ENCODE measurements at regions not wholly inside any gene's neighbourhood (a gene's known extent, or its start where the extent isn't known, plus 50 kb on each side); places are given as distances from the start of the nearest gene placed in this dataset.
"Not testable (repeated sequence)": the region's sequence is repeated elsewhere in the genome, so short reads cannot be mapped to it uniquely, and the experiment has no call there.

- H3K36me3 ChIP-seq (ENCODE audit: control insufficient read depth in 2 of 2, insufficient read depth in 2 of 2, low read length in 1 of 2): no peaks in the 10 kb centered on the region
- H3K9me3 ChIP-seq (ENCODE audit: control insufficient read depth in 2 of 2, insufficient read depth in 1 of 2, low read length in 1 of 2): no peaks in the 10 kb centered on the region
- no peak for DNase-seq (ENCODE audit: low read depth in 6 of 9, low spot score in 9 of 9)
- H3K27ac ChIP-seq (ENCODE audit: low read depth in 1 of 2, low read length in 1 of 2): no peak overlapping the region
- no peak overlapping the region for H3K4me3 ChIP-seq (ENCODE audit: low read length in 2 of 2)
- no peaks in the 10 kb centered on the region for H3K27me3 ChIP-seq (ENCODE audit: control insufficient read depth in 2 of 2, insufficient read depth in 1 of 2, low read length in 1 of 2)
- WGBS: 50% methylated on average over 3 of the region's 3 CpGs
- H3K4me1 ChIP-seq (ENCODE audit: control insufficient read depth in 2 of 2, insufficient read depth in 2 of 2, low read length in 2 of 2): no peaks in the 10 kb centered on the region
Observed at GRCh38 chr5:127133071-127133470, 59.8 kb upstream of the C5orf63 start.

GRCh38 chr5:127136908-127137307, 63.6 kb upstream of the C5orf63 start:
- Histone ChIP-seq H3K9me3 (ENCODE audit: control insufficient read depth in 2 of 2, insufficient read depth in 1 of 2, low read length in 1 of 2) (no peaks in the 10 kb centered on the region), H3K4me3 (ENCODE audit: low read length in 2 of 2) (no peak overlapping the region), H3K27me3 (ENCODE audit: control insufficient read depth in 2 of 2, insufficient read depth in 1 of 2, low read length in 1 of 2) (no peaks in the 10 kb centered on the region), H3K36me3 (ENCODE audit: control insufficient read depth in 2 of 2, insufficient read depth in 2 of 2, low read length in 1 of 2) (no peaks in the 10 kb centered on the region), H3K27ac (ENCODE audit: low read depth in 1 of 2, low read length in 1 of 2) (no peak overlapping the region), H3K4me1 (ENCODE audit: control insufficient read depth in 2 of 2, insufficient read depth in 2 of 2, low read length in 2 of 2) (no peaks in the 10 kb centered on the region)
- no peak for DNase-seq (ENCODE audit: low read depth in 6 of 9, low spot score in 9 of 9)
- WGBS: 47% methylated on average over 3 of the region's 3 CpGs

GRCh38 chr5:127143722-127144121, 70.4 kb upstream of the C5orf63 start:
- Histone ChIP-seq H3K4me1 (ENCODE audit: control insufficient read depth in 2 of 2, insufficient read depth in 2 of 2, low read length in 2 of 2) (no peaks in the 10 kb centered on the region), H3K36me3 (ENCODE audit: control insufficient read depth in 2 of 2, insufficient read depth in 2 of 2, low read length in 1 of 2) (no peaks in the 10 kb centered on the region), H3K9me3 (ENCODE audit: control insufficient read depth in 2 of 2, insufficient read depth in 1 of 2, low read length in 1 of 2) (no peaks in the 10 kb centered on the region), H3K4me3 (ENCODE audit: low read length in 2 of 2) (no peak overlapping the region), H3K27me3 (ENCODE audit: control insufficient read depth in 2 of 2, insufficient read depth in 1 of 2, low read length in 1 of 2) (no peaks in the 10 kb centered on the region), H3K27ac (ENCODE audit: low read depth in 1 of 2, low read length in 1 of 2) (no peak overlapping the region)
- no peak for DNase-seq (ENCODE audit: low read depth in 6 of 9, low spot score in 9 of 9)
- WGBS: 97% methylated on average over 13 of the region's 13 CpGs

GRCh38 chr5:127153031-127153430, 79.7 kb upstream of the C5orf63 start:
- WGBS: 99% methylated on average over 2 of the region's 2 CpGs
- Histone ChIP-seq H3K4me1 (ENCODE audit: control insufficient read depth in 2 of 2, insufficient read depth in 2 of 2, low read length in 2 of 2) (no peaks in the 10 kb centered on the region), H3K9me3 (ENCODE audit: control insufficient read depth in 2 of 2, insufficient read depth in 1 of 2, low read length in 1 of 2) (no peaks in the 10 kb centered on the region), H3K4me3 (ENCODE audit: low read length in 2 of 2) (no peak overlapping the region), H3K27me3 (ENCODE audit: control insufficient read depth in 2 of 2, insufficient read depth in 1 of 2, low read length in 1 of 2) (no peaks in the 10 kb centered on the region), H3K27ac (ENCODE audit: low read depth in 1 of 2, low read length in 1 of 2) (no peak overlapping the region), H3K36me3 (ENCODE audit: control insufficient read depth in 2 of 2, insufficient read depth in 2 of 2, low read length in 1 of 2) (no peaks in the 10 kb centered on the region)
- no peak for DNase-seq (ENCODE audit: low read depth in 6 of 9, low spot score in 9 of 9)

GRCh38 chr5:127153521-127153920, 80.2 kb upstream of the C5orf63 start:
- H3K27me3 ChIP-seq (ENCODE audit: control insufficient read depth in 2 of 2, insufficient read depth in 1 of 2, low read length in 1 of 2): no peaks in the 10 kb centered on the region
- no peak overlapping the region for H3K27ac ChIP-seq (ENCODE audit: low read depth in 1 of 2, low read length in 1 of 2)
- no peaks in the 10 kb centered on the region for H3K4me1 ChIP-seq (ENCODE audit: control insufficient read depth in 2 of 2, insufficient read depth in 2 of 2, low read length in 2 of 2)
- no peaks in the 10 kb centered on the region for H3K9me3 ChIP-seq (ENCODE audit: control insufficient read depth in 2 of 2, insufficient read depth in 1 of 2, low read length in 1 of 2)
- H3K36me3 ChIP-seq (ENCODE audit: control insufficient read depth in 2 of 2, insufficient read depth in 2 of 2, low read length in 1 of 2): no peaks in the 10 kb centered on the region
- 98% methylated on average over 3 of the region's 3 CpGs for WGBS
- no peak overlapping the region for H3K4me3 ChIP-seq (ENCODE audit: low read length in 2 of 2)
- no peak for DNase-seq (ENCODE audit: low read depth in 6 of 9, low spot score in 9 of 9)

- Histone ChIP-seq H3K4me3 (ENCODE audit: low read length in 2 of 2) (no peak overlapping the region), H3K27ac (ENCODE audit: low read depth in 1 of 2, low read length in 1 of 2) (no peak overlapping the region), H3K36me3 (ENCODE audit: control insufficient read depth in 2 of 2, insufficient read depth in 2 of 2, low read length in 1 of 2) (no peaks in the 10 kb centered on the region), H3K9me3 (ENCODE audit: control insufficient read depth in 2 of 2, insufficient read depth in 1 of 2, low read length in 1 of 2) (peaks cover 0 to 7% of the 10 kb centered on the region in 2 donors), H3K4me1 (ENCODE audit: control insufficient read depth in 2 of 2, insufficient read depth in 2 of 2, low read length in 2 of 2) (no peaks in the 10 kb centered on the region), H3K27me3 (ENCODE audit: control insufficient read depth in 2 of 2, insufficient read depth in 1 of 2, low read length in 1 of 2) (no peaks in the 10 kb centered on the region)
- DNase-seq (ENCODE audit: low read depth in 6 of 9, low spot score in 9 of 9): no peak
Observed at GRCh38 chr5:127163750-127164149, 90.4 kb upstream of the C5orf63 start.

GRCh38 chr5:127170918-127171600, 97.8 kb upstream of the C5orf63 start:
- no peak overlapping the region for H3K4me3 ChIP-seq (ENCODE audit: low read length in 2 of 2)
- 97% methylated on average over 10 of the region's 10 CpGs for WGBS
- H3K27me3 ChIP-seq (ENCODE audit: control insufficient read depth in 2 of 2, insufficient read depth in 1 of 2, low read length in 1 of 2): no peaks in the 10 kb centered on the region
- peaks cover 0 to 5% of the 10 kb centered on the region in 2 donors for H3K9me3 ChIP-seq (ENCODE audit: control insufficient read depth in 2 of 2, insufficient read depth in 1 of 2, low read length in 1 of 2)
- no peak for DNase-seq (ENCODE audit: low read depth in 6 of 9, low spot score in 9 of 9)
- no peaks in the 10 kb centered on the region for H3K4me1 ChIP-seq (ENCODE audit: control insufficient read depth in 2 of 2, insufficient read depth in 2 of 2, low read length in 2 of 2)
- no peaks in the 10 kb centered on the region for H3K36me3 ChIP-seq (ENCODE audit: control insufficient read depth in 2 of 2, insufficient read depth in 2 of 2, low read length in 1 of 2)
- no peak overlapping the region for H3K27ac ChIP-seq (ENCODE audit: low read depth in 1 of 2, low read length in 1 of 2)

GRCh38 chr5:127176769-127177168, 103.5 kb upstream of the C5orf63 start:
- DNase-seq (ENCODE audit: low read depth in 6 of 9, low spot score in 9 of 9): no peak
- H3K36me3 ChIP-seq (ENCODE audit: control insufficient read depth in 2 of 2, insufficient read depth in 2 of 2, low read length in 1 of 2): no peaks in the 10 kb centered on the region
- no peak overlapping the region for H3K4me3 ChIP-seq (ENCODE audit: low read length in 2 of 2)
- no peaks in the 10 kb centered on the region for H3K4me1 ChIP-seq (ENCODE audit: control insufficient read depth in 2 of 2, insufficient read depth in 2 of 2, low read length in 2 of 2)
- peaks cover 0 to 5% of the 10 kb centered on the region in 2 donors for H3K9me3 ChIP-seq (ENCODE audit: control insufficient read depth in 2 of 2, insufficient read depth in 1 of 2, low read length in 1 of 2)
- WGBS: 93% methylated on average over 2 of the region's 2 CpGs
- no peak overlapping the region for H3K27ac ChIP-seq (ENCODE audit: low read depth in 1 of 2, low read length in 1 of 2)
- no peaks in the 10 kb centered on the region for H3K27me3 ChIP-seq (ENCODE audit: control insufficient read depth in 2 of 2, insufficient read depth in 1 of 2, low read length in 1 of 2)

- not testable (repeated sequence) for H3K4me1 ChIP-seq (ENCODE audit: control insufficient read depth in 2 of 2, insufficient read depth in 2 of 2, low read length in 2 of 2); DNase-seq (ENCODE audit: low read depth in 6 of 9, low spot score in 9 of 9); H3K27ac ChIP-seq (ENCODE audit: low read depth in 1 of 2, low read length in 1 of 2); H3K36me3 ChIP-seq (ENCODE audit: control insufficient read depth in 2 of 2, insufficient read depth in 2 of 2, low read length in 1 of 2); H3K4me3 ChIP-seq (ENCODE audit: low read length in 2 of 2); H3K27me3 ChIP-seq (ENCODE audit: control insufficient read depth in 2 of 2, insufficient read depth in 1 of 2, low read length in 1 of 2); H3K9me3 ChIP-seq (ENCODE audit: control insufficient read depth in 2 of 2, insufficient read depth in 1 of 2, low read length in 1 of 2)
- 94% methylated on average over 8 of the region's 8 CpGs for WGBS
Observed at GRCh38 chr5:127182631-127183030, 108.0 kb upstream of the MEGF10 start.
